NOMO-1 treated with DMSO at 0.1 percent for 48 hours (cell line): ENCODE measurements at regions not wholly inside any gene's neighbourhood (a gene's known extent, or its start where the extent isn't known, plus 50 kb on each side); places are given as distances from the start of the nearest gene placed in this dataset.

Source experiments
- DNase-seq: peaks from one replicate; lab custom pipeline; 2025; ENCODE audit not compliant: unreplicated experiment; lab: John Stamatoyannopoulos, UW

GRCh38 chr16:74232806-74233465 is 63.7 kb upstream of the PSMD7 start:
- DNase-seq, result no peak

- DNase-seq, result no peak
Observed at GRCh38 chr16:74230126-74230525, 66.5 kb upstream of the PSMD7 start.

- no peak for DNase-seq
Observed at GRCh38 chr16:74226338-74226954, 70.2 kb upstream of the PSMD7 start.

GRCh38 chr16:74224828-74225612 is 71.6 kb upstream of the PSMD7 start:
- no peak for DNase-seq

- no peak for DNase-seq
Observed at GRCh38 chr16:74221828-74222227, 74.8 kb upstream of the PSMD7 start.

GRCh38 chr16:74219706-74220105 is 76.9 kb upstream of the PSMD7 start:
- no peak for DNase-seq

- DNase-seq, result no peak
Observed at GRCh38 chr16:74218871-74219270, 77.7 kb upstream of the PSMD7 start.

- no peak for DNase-seq
Observed at GRCh38 chr16:74216319-74216718, 80.3 kb upstream of the PSMD7 start.

- no peak for DNase-seq
Observed at GRCh38 chr16:74215249-74215648, 81.4 kb upstream of the PSMD7 start.

GRCh38 chr16:74213372-74213771 is 83.2 kb upstream of the PSMD7 start:
- no peak for DNase-seq

- DNase-seq, result no peak
Observed at GRCh38 chr16:74210245-74210644, 86.4 kb upstream of the PSMD7 start.

GRCh38 chr16:74202009-74202408 is 94.6 kb upstream of the PSMD7 start:
- no peak for DNase-seq

GRCh38 chr16:74201576-74201975 is 95.0 kb upstream of the PSMD7 start:
- no peak for DNase-seq

- no peak for DNase-seq
Observed at GRCh38 chr16:74200921-74201320, 95.7 kb upstream of the PSMD7 start.

GRCh38 chr16:74199842-74200124 is 96.8 kb upstream of the PSMD7 start:
- no peak for DNase-seq

GRCh38 chr16:74199066-74199841 is 97.4 kb upstream of the PSMD7 start:
- no peak for DNase-seq

GRCh38 chr16:74192281-74192797 is 104.3 kb upstream of the PSMD7 start:
- DNase-seq, result no peak

- no peak for DNase-seq
Observed at GRCh38 chr16:74190292-74190691, 106.3 kb upstream of the PSMD7 start.

- DNase-seq, result no peak
Observed at GRCh38 chr16:74188856-74189255, 107.8 kb upstream of the PSMD7 start.

- DNase-seq, result no peak
Observed at GRCh38 chr16:74186561-74186971, 110.0 kb upstream of the PSMD7 start.

GRCh38 chr16:74184839-74185238 is 111.8 kb upstream of the PSMD7 start:
- DNase-seq, result no peak
